GM13977 (cell line): ENCODE measurements at regions not wholly inside any gene's neighbourhood (a gene's known extent, or its start where the extent isn't known, plus 50 kb on each side); places are given as distances from the start of the nearest gene placed in this dataset.

ENCODE experiments used
- DNase-seq: peaks from one replicate; pipeline ENCODE4 v3.0.0; 2012; ENCODE audit warnings: low spot score
- in situ Hi-C: fragments of 300-500 bp; cut with MboI; formaldehyde crosslinking; loops from one replicate; pipeline ENCODE4 v1.12.0; 2022; ENCODE audit warnings: low sequenced_read_pairs, low pct_unique_long_range_greater_than_20kb, mixed read lengths, inconsistent platforms; ENCODE audit not compliant: unreplicated experiment
- TF ChIP-seq, protein P1 (sequence below): IDR thresholded peaks from 2 replicates; pipeline ENCODE4 v1.5.1; 2012; ENCODE audit warnings: mild to moderate bottlenecking, control low read depth; ENCODE audit not compliant: insufficient read depth; ENCODE audit errors: extremely low read depth, missing control alignments

DNA sequence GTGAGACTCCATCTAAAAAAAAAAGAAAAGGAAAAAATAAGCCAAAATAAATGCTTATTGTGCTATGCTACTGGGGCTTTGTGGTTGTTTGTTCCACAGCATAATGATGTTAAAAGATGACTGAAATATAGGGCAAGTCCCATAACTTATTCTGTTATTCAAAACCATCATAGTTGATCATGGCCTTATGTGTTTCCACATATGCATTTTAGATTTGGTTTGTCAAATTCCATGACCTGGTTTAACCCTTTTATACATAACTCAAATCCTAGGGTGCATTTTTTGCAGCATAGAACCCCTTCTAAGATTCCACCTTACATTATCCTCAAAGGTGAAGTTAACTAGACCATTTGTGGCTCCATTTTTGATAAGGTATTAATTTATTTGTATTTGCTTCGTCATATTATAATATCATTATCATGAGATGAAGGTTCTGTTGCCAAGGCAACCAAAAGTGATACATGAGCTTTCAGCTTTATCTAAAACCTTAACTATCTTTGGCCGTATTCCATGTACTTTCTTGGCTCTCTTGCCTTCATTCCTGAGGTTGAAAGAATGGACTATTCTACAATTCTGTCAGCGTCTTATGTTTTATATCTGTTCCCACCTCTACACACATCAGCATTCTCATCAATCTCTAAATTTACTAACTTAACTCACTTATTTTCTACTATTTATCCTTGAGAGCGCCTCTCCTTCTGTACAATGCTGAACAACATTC lies 138.7 kb upstream of the DYRK2 start:
- no peak for DNase-seq
- TF ChIP-seq, protein P1, sequence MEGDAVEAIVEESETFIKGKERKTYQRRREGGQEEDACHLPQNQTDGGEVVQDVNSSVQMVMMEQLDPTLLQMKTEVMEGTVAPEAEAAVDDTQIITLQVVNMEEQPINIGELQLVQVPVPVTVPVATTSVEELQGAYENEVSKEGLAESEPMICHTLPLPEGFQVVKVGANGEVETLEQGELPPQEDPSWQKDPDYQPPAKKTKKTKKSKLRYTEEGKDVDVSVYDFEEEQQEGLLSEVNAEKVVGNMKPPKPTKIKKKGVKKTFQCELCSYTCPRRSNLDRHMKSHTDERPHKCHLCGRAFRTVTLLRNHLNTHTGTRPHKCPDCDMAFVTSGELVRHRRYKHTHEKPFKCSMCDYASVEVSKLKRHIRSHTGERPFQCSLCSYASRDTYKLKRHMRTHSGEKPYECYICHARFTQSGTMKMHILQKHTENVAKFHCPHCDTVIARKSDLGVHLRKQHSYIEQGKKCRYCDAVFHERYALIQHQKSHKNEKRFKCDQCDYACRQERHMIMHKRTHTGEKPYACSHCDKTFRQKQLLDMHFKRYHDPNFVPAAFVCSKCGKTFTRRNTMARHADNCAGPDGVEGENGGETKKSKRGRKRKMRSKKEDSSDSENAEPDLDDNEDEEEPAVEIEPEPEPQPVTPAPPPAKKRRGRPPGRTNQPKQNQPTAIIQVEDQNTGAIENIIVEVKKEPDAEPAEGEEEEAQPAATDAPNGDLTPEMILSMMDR = no peak
- in situ Hi-C loops = no loop called here

DNA sequence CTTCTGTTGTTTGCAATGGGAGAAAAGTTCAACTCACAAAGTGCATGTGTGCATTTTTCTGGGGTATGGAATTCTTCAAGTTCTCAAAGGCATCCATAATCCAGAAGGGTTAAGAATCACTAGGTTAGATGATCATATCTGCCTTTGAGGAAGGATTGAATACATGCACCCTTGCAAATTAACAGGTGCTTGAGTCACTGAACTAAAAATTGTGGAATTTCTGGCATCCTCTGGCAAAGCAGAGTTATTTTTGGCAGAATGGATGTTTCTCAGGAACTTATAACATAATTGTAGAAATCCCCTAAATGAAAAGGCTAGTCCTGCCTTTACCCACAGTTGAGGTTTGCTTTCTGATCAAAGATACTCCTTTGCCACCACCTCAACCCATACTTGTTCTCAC lies 136.5 kb upstream of the DYRK2 start:
- in situ Hi-C loops = no loop called here
- TF ChIP-seq, protein P1 = no peak
- no peak for DNase-seq

DNA sequence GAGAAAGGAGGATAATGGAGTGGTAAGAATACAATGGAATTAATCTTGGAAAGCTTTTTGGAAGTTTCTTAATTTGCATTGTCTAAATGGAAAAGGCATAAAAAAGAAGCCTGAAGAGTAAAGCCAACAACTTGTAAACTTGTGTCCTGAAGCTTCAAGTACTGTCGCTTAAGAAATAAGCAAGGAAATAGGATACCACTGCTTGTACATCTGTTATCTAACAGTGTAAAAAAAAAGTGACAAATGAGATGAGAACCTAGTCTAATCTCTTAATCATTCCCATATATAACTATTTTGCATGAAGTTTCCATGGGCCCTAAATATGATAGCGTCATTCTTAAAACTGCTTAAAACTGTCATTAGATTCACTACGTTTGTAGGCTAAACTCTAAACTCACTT lies 134.0 kb upstream of the DYRK2 start:
- DNase-seq = no peak
- TF ChIP-seq, protein P1 = no peak
- in situ Hi-C loops = no loop called here

DNA sequence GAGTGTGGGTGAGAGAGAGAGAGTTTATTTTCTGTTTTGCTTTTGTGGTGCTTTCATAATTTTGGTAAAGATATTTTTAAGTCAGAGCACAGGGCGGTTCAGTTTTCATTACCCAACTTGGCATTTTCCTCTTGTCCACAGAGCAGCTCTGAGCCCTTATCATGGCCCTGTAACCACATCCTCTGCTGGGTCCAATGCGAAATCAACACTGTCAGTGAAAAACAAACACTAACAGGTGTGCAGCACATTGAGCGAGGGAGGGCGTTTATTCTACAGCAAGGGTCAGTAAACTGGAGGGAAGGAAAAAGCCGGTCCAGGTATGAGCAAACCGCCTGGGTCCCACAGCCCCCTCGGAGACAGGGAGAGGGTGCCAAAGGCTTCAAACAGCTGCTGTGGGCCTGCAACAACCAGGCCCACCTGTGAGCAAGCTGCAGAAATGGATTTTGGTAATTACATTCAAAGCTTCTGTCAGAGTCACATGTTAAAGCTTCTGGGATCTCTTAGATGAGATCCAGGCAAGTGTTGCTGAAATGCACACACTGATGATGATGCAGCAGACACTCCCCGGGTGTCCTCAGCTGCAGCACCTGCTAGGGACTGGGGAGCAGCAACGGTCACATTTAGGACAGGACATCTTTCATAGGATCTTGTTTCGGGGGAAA lies 132.7 kb upstream of the DYRK2 start:
- DNase-seq = no peak
- in situ Hi-C loops = no loop called here
- TF ChIP-seq, protein P1 = no peak

DNA sequence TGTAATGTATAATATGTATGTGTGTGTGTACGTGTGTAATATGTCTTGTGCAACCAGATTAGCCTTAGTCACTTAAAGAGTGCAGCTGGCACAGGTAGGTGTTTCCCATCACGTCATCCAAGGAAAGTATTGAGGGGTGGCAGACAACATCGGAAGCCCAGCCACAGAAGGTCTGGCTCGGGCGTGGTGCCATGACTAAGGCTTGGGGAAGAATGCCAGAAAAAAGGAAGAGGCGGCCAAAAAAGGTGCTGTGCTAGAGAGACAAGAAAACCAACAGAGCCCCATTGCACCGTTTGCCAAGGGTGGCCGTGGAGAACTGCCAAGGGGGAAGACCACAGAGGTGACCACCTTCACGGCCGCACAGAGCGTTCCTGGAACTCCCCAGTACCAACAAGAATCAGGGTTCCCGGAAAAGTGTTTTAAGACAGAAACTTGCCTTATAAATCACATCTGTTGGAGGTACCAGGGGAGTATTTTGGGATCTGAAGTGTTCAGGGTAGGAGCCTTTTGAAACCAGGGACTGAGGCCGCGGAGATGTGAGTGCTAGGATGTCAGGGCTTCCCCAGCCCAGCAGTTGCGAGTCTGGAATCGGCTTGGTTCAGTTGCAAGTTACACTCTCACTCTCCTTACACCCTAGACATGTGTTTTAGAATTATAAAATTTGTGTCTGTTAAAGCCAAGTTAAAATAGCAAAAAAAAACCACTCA lies 131.2 kb upstream of the DYRK2 start:
- in situ Hi-C loops = no loop called here
- TF ChIP-seq, protein P1 = no peak
- DNase-seq = no peak

DNA sequence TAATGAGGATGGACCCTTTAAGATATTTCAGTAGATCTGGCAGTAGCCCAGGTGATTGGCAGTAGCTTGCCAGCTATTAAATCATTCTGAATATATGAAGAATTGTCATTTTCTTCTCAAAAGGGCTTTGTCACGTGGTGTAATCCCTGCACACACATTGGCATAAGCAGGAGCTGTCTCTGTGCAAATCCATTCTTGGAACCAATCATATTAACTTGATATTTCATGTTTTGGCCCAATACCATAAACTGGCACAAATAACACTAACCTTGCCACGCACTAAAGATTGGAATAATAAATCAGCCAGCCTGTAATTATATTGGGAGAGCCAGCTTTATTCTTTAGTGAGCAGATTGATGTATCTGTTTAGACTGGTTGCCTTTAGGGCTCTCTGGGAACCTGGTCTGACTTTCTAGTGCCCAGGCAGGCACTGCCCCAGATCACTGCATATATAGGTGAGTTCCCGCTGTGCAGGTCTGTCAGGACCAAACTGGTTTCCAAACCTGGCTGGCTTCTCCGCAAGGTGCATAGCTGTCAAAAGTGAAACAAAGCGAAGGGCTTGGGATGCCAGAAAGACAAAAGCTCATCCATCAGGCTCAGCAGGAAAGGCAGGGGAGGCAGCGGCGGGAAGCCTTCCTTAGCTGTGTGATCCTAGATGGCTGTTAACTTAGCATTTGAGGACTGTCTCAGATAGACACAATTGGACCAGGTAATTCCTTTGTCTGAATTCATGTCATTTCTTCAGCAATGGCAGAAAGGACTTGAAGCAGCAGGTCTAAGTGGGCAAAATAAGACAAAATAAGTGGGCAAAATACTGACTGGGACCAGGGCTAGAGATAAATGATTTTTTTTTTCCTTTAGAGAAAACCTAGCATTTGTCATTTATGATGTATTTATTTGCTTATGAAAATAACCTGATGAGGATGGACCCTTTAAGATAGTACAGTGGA lies 128.8 kb upstream of the DYRK2 start:
- TF ChIP-seq, protein P1 = no peak
- in situ Hi-C loops = no loop called here
- no peak for DNase-seq
